Activated T-cell treated with anti-CD3 and anti-CD28 coated beads, Interleukin-2, amount 50 U/mL, for 24 hours (primary cell): ENCODE measurements at regions not wholly inside any gene's neighbourhood (a gene's known extent, or its start where the extent isn't known, plus 50 kb on each side); places are given as distances from the start of the nearest gene placed in this dataset.

ENCODE experiments used
- DNase-seq: peaks from one replicate; pipeline ENCODE4 v3.0.0-alpha.2; 2020
- H3K27ac Mint-ChIP-seq: 2 replicates; pipeline ENCODE4 v1.8.0; 2020; ENCODE audit warnings: mild to moderate bottlenecking, mixed read lengths
- H3K27me3 Mint-ChIP-seq: 2 replicates; pipeline ENCODE4 v1.8.0; 2020; ENCODE audit warnings: mixed read lengths
- H3K36me3 Mint-ChIP-seq: 2 replicates; pipeline ENCODE4 v1.8.0; 2020; ENCODE audit warnings: low read depth, mixed read lengths
- H3K4me1 Mint-ChIP-seq: 2 replicates; pipeline ENCODE4 v1.8.0; 2020; ENCODE audit warnings: low read depth, mixed read lengths
- H3K4me3 Mint-ChIP-seq: 2 replicates; pipeline ENCODE4 v1.8.0; 2020; ENCODE audit warnings: mild to moderate bottlenecking, moderate library complexity, mixed read lengths
- H3K9me3 Mint-ChIP-seq: 2 replicates; pipeline ENCODE4 v1.8.0; 2020; ENCODE audit warnings: mixed read lengths

- H3K27me3 Mint-ChIP-seq, result no peaks in the 10 kb centered on the region
- H3K27ac Mint-ChIP-seq, result no peak overlapping the region
- H3K4me1 Mint-ChIP-seq, result no peaks in the 10 kb centered on the region
- no peak for DNase-seq
- no peaks in the 10 kb centered on the region for H3K36me3 Mint-ChIP-seq
- H3K4me3 Mint-ChIP-seq, result no peak overlapping the region
- no peaks in the 10 kb centered on the region for H3K9me3 Mint-ChIP-seq
Measured at GRCh38 chr4:117825600-117825999, 208.7 kb upstream of the NDST3 start.

GRCh38 chr4:117831060-117831683 lies 203.1 kb upstream of the NDST3 start:
- Mint-ChIP-seq H3K4me1 (no peaks in the 10 kb centered on the region), H3K36me3 (no peaks in the 10 kb centered on the region), H3K27me3 (no peaks in the 10 kb centered on the region), H3K9me3 (no peaks in the 10 kb centered on the region), H3K4me3 (no peak overlapping the region), H3K27ac (no peak overlapping the region)
- DNase-seq, result no peak

- no peaks in the 10 kb centered on the region for H3K27me3 Mint-ChIP-seq
- no peaks in the 10 kb centered on the region for H3K9me3 Mint-ChIP-seq
- no peak overlapping the region for H3K27ac Mint-ChIP-seq
- H3K36me3 Mint-ChIP-seq, result no peaks in the 10 kb centered on the region
- no peak for DNase-seq
- no peaks in the 10 kb centered on the region for H3K4me1 Mint-ChIP-seq
- no peak overlapping the region for H3K4me3 Mint-ChIP-seq
Measured at GRCh38 chr4:117835566-117835965, 198.7 kb upstream of the NDST3 start.

- no peak for DNase-seq
- H3K9me3 Mint-ChIP-seq, result no peaks in the 10 kb centered on the region
- no peaks in the 10 kb centered on the region for H3K27me3 Mint-ChIP-seq
- H3K4me1 Mint-ChIP-seq, result no peaks in the 10 kb centered on the region
- no peak overlapping the region for H3K27ac Mint-ChIP-seq
- H3K36me3 Mint-ChIP-seq, result no peaks in the 10 kb centered on the region
- H3K4me3 Mint-ChIP-seq, result no peak overlapping the region
Measured at GRCh38 chr4:117844594-117844993, 189.7 kb upstream of the NDST3 start.

GRCh38 chr4:117845270-117845669 lies 189.0 kb upstream of the NDST3 start:
- no peaks in the 10 kb centered on the region for H3K36me3 Mint-ChIP-seq
- H3K4me1 Mint-ChIP-seq, result no peaks in the 10 kb centered on the region
- H3K27me3 Mint-ChIP-seq, result no peaks in the 10 kb centered on the region
- H3K27ac Mint-ChIP-seq, result no peak overlapping the region
- DNase-seq, result no peak
- H3K9me3 Mint-ChIP-seq, result peaks cover 2% of the 10 kb centered on the region
- no peak overlapping the region for H3K4me3 Mint-ChIP-seq

GRCh38 chr4:117847849-117848248 lies 186.4 kb upstream of the NDST3 start:
- H3K9me3 Mint-ChIP-seq, result peaks cover 9% of the 10 kb centered on the region
- DNase-seq, result no peak
- H3K4me3 Mint-ChIP-seq, result no peak overlapping the region
- H3K4me1 Mint-ChIP-seq, result no peaks in the 10 kb centered on the region
- no peaks in the 10 kb centered on the region for H3K27me3 Mint-ChIP-seq
- H3K36me3 Mint-ChIP-seq, result no peaks in the 10 kb centered on the region
- H3K27ac Mint-ChIP-seq, result no peak overlapping the region

GRCh38 chr4:117868201-117868600 lies 166.1 kb upstream of the NDST3 start:
- Mint-ChIP-seq H3K9me3 (peaks cover 10% of the 10 kb centered on the region), H3K27ac (no peak overlapping the region), H3K36me3 (no peaks in the 10 kb centered on the region), H3K27me3 (no peaks in the 10 kb centered on the region), H3K4me1 (no peaks in the 10 kb centered on the region), H3K4me3 (no peak overlapping the region)
- DNase-seq, result no peak

- H3K9me3 Mint-ChIP-seq, result no peaks in the 10 kb centered on the region
- H3K27me3 Mint-ChIP-seq, result no peaks in the 10 kb centered on the region
- no peak overlapping the region for H3K27ac Mint-ChIP-seq
- H3K4me1 Mint-ChIP-seq, result no peaks in the 10 kb centered on the region
- H3K36me3 Mint-ChIP-seq, result no peaks in the 10 kb centered on the region
- H3K4me3 Mint-ChIP-seq, result no peak overlapping the region
- no peak for DNase-seq
Measured at GRCh38 chr4:117873779-117874178, 160.5 kb upstream of the NDST3 start.

- Mint-ChIP-seq H3K9me3 (no peaks in the 10 kb centered on the region), H3K4me1 (no peaks in the 10 kb centered on the region), H3K36me3 (no peaks in the 10 kb centered on the region), H3K4me3 (no peak overlapping the region), H3K27me3 (no peaks in the 10 kb centered on the region), H3K27ac (no peak overlapping the region)
- DNase-seq, result no peak
Measured at GRCh38 chr4:117874216-117874615, 160.1 kb upstream of the NDST3 start.

GRCh38 chr4:117889978-117890377 lies 144.3 kb upstream of the NDST3 start:
- no peaks in the 10 kb centered on the region for H3K9me3 Mint-ChIP-seq
- H3K36me3 Mint-ChIP-seq, result no peaks in the 10 kb centered on the region

GRCh38 chr4:117893207-117893606 lies 141.1 kb upstream of the NDST3 start:
- H3K4me1 Mint-ChIP-seq, result no peaks in the 10 kb centered on the region
- H3K36me3 Mint-ChIP-seq, result no peaks in the 10 kb centered on the region
- DNase-seq, result no peak
- H3K27ac Mint-ChIP-seq, result no peak overlapping the region
- no peaks in the 10 kb centered on the region for H3K27me3 Mint-ChIP-seq
- no peak overlapping the region for H3K4me3 Mint-ChIP-seq
- H3K9me3 Mint-ChIP-seq, result no peaks in the 10 kb centered on the region

More at GRCh38 chr4:117889978-117890377, 144.3 kb upstream of the NDST3 start:
- Mint-ChIP-seq H3K27ac (no peak overlapping the region), H3K4me3 (no peak overlapping the region), H3K27me3 (no peaks in the 10 kb centered on the region), H3K4me1 (no peaks in the 10 kb centered on the region)
- no peak for DNase-seq

GRCh38 chr4:117898496-117898895 lies 135.8 kb upstream of the NDST3 start:
- Mint-ChIP-seq H3K36me3 (no peaks in the 10 kb centered on the region), H3K4me3 (no peak overlapping the region), H3K4me1 (no peaks in the 10 kb centered on the region), H3K27ac (no peak overlapping the region), H3K27me3 (no peaks in the 10 kb centered on the region), H3K9me3 (no peaks in the 10 kb centered on the region)
- DNase-seq, result no peak

- no peaks in the 10 kb centered on the region for H3K4me1 Mint-ChIP-seq
- no peaks in the 10 kb centered on the region for H3K9me3 Mint-ChIP-seq
- no peak overlapping the region for H3K27ac Mint-ChIP-seq
- H3K4me3 Mint-ChIP-seq, result no peak overlapping the region
- H3K36me3 Mint-ChIP-seq, result no peaks in the 10 kb centered on the region
- no peaks in the 10 kb centered on the region for H3K27me3 Mint-ChIP-seq
- no peak for DNase-seq
Measured at GRCh38 chr4:117900832-117901231, 133.5 kb upstream of the NDST3 start.

GRCh38 chr4:117907646-117908045 lies 126.6 kb upstream of the NDST3 start:
- Mint-ChIP-seq H3K4me3 (no peak overlapping the region), H3K27me3 (no peaks in the 10 kb centered on the region), H3K27ac (no peak overlapping the region), H3K9me3 (peaks cover 2% of the 10 kb centered on the region), H3K36me3 (no peaks in the 10 kb centered on the region), H3K4me1 (no peaks in the 10 kb centered on the region)
- DNase-seq, result no peak

- no peaks in the 10 kb centered on the region for H3K36me3 Mint-ChIP-seq
- no peak overlapping the region for H3K4me3 Mint-ChIP-seq
- DNase-seq, result no peak
- no peak overlapping the region for H3K27ac Mint-ChIP-seq
- no peaks in the 10 kb centered on the region for H3K4me1 Mint-ChIP-seq
- H3K27me3 Mint-ChIP-seq, result no peaks in the 10 kb centered on the region
- peaks cover 2% of the 10 kb centered on the region for H3K9me3 Mint-ChIP-seq
Measured at GRCh38 chr4:117908306-117909207, 125.7 kb upstream of the NDST3 start.
